Caco-2 (cell line): ENCODE measurements at regions not wholly inside any gene's neighbourhood (a gene's known extent, or its start where the extent isn't known, plus 50 kb on each side); places are given as distances from the start of the nearest gene placed in this dataset.

Experiments
- BruUV-seq: library from RNA; stranded (reverse); fragments of 400-500 nt; replicated peaks from 2 replicates; lab custom pipeline; 2021; lab: Mats Ljungman, UMichigan
- CTCF ChIA-PET: fragments of 300-600 bp; sonication (Branson Sonifier 250); formaldehyde crosslinking; loops from one replicate; lab custom pipeline; 2022; ENCODE audit warnings: antibody characterized with exemption; lab: Charles Lee
- POLR2A ChIA-PET: fragments of 300-600 bp; sonication (Branson Sonifier 250); formaldehyde crosslinking; loops from one replicate; lab custom pipeline; 2022; ENCODE audit warnings: antibody characterized with exemption; lab: Charles Lee
- DNase-seq, 2 experiments: peaks; one replicate each; pipeline versions ENCODE4 v3.0.0 to v3.0.0-alpha.2; 2020 to 2022
- H3K27me3 ChIP-seq: replicated peaks from 2 replicates; pipeline ENCODE4 v1.6.0; 2011; ENCODE audit warnings: low read length; ENCODE audit not compliant: control insufficient read depth, insufficient read depth
- H3K36me3 ChIP-seq: 2 replicates; pipeline ENCODE4 v1.5.1; 2011; ENCODE audit warnings: low read length; ENCODE audit not compliant: control insufficient read depth, insufficient read depth
- H3K4me1 ChIP-seq: fragments of 250-450 bp; sonication (Bioruptor Pico); 2 replicates; pipeline ENCODE4 v1.5.1; 2020; ENCODE audit warnings: mild to moderate bottlenecking
- H3K4me3 ChIP-seq: 2 replicates; pipeline ENCODE4 v1.5.1; 2011; ENCODE audit warnings: low read depth, mild to moderate bottlenecking, control low read depth, low read length
- H3K9me3 ChIP-seq: fragments of 250-450 bp; sonication (Bioruptor Pico); 2 replicates; pipeline ENCODE4 v1.5.1; 2020; ENCODE audit warnings: mild to moderate bottlenecking, moderate library complexity
- H3K27ac Mint-ChIP-seq: one replicate; pipeline ENCODE4 v1.8.0; 2022; ENCODE audit warnings: mixed read lengths; ENCODE audit not compliant: unreplicated experiment
- H3K27me3 Mint-ChIP-seq: one replicate; pipeline ENCODE4 v1.8.0; 2022; ENCODE audit warnings: mixed read lengths; ENCODE audit not compliant: insufficient read depth, unreplicated experiment
- H3K36me3 Mint-ChIP-seq: one replicate; pipeline ENCODE4 v1.8.0; 2022; ENCODE audit warnings: mild to moderate bottlenecking, mixed read lengths; ENCODE audit not compliant: insufficient read depth, unreplicated experiment
- H3K4me1 Mint-ChIP-seq: one replicate; pipeline ENCODE4 v1.8.0; 2022; ENCODE audit warnings: low read depth, mixed read lengths; ENCODE audit not compliant: unreplicated experiment
- H3K4me3 Mint-ChIP-seq: one replicate; pipeline ENCODE4 v1.8.0; 2022; ENCODE audit warnings: mild to moderate bottlenecking, moderate library complexity, mixed read lengths; ENCODE audit not compliant: unreplicated experiment
- H3K9me3 Mint-ChIP-seq: one replicate; pipeline ENCODE4 v1.8.0; 2022; ENCODE audit warnings: mixed read lengths; ENCODE audit not compliant: unreplicated experiment
- CTCF ChIP-seq, 2 experiments: fragments of 200-600 bp in 1 of 2; IDR thresholded peaks; 1 replicate in 1 of 2; 2 replicates in 1 of 2; pipeline versions ENCODE4 v1.5.1 to v1.8.0; 2011 to 2022; ENCODE audit warnings: antibody characterized with exemption in 1 of 2, control low read depth in 1 of 2, inconsistent platforms in 1 of 2, low read depth in 1 of 2, low read length in 1 of 2, mild to moderate bottlenecking in 1 of 2, moderate library complexity in 1 of 2; ENCODE audit not compliant: insufficient read depth in 1 of 2, severe bottlenecking in 1 of 2, unreplicated experiment in 1 of 2
- intact Hi-C: fragments of 100-400 bp; cut with micrococcal nuclease; formaldehyde crosslinking; loops from one replicate; pipeline ENCODE4 v1.10.0; 2022; ENCODE audit not compliant: unreplicated experiment

GRCh38 chr10:118955531-118955930 is 74.0 kb upstream of the NANOS1 start:
- peaks cover 3% of the 10 kb centered on the region for H3K27me3 Mint-ChIP-seq
- H3K9me3 Mint-ChIP-seq = no peaks in the 10 kb centered on the region
- DNase-seq = no peak
- no TSS peak for BruUV-seq
- H3K4me1 Mint-ChIP-seq = no peaks in the 10 kb centered on the region
- Histone ChIP-seq H3K36me3 (no peaks in the 10 kb centered on the region), H3K9me3 (no peaks in the 10 kb centered on the region), H3K4me3 (no peak overlapping the region), H3K27me3 (no peaks in the 10 kb centered on the region), H3K4me1 (peaks cover 9% of the 10 kb centered on the region)
- ChIA-PET POLR2A (no interaction called here), CTCF (no interaction called here)
- TF ChIP-seq CTCF (IDR thresholded peaks at IDR 0.05; ENCODE audit: insufficient read depth in 1 of 2, low read depth in 1 of 2, low read length in 1 of 2, severe bottlenecking in 1 of 2, unreplicated experiment in 1 of 2) = no peak
- intact Hi-C loops = no loop called here
- H3K27ac Mint-ChIP-seq = no peak overlapping the region
- H3K4me3 Mint-ChIP-seq = no peak overlapping the region
- no peaks in the 10 kb centered on the region for H3K36me3 Mint-ChIP-seq

GRCh38 chr10:118955951-118956801 is 73.3 kb upstream of the NANOS1 start:
- CTCF ChIA-PET = no interaction called here
- Mint-ChIP-seq H3K4me1 (no peaks in the 10 kb centered on the region), H3K9me3 (no peaks in the 10 kb centered on the region), H3K27ac (no peak overlapping the region), H3K36me3 (no peaks in the 10 kb centered on the region), H3K4me3 (no peak overlapping the region), H3K27me3 (peaks cover 3% of the 10 kb centered on the region)
- Histone ChIP-seq H3K36me3 (no peaks in the 10 kb centered on the region), H3K4me3 (no peak overlapping the region), H3K4me1 (peaks cover 9% of the 10 kb centered on the region), H3K27me3 (no peaks in the 10 kb centered on the region), H3K9me3 (no peaks in the 10 kb centered on the region)
- POLR2A ChIA-PET = no interaction called here
- DNase-seq = no peak
- no peak for TF ChIP-seq CTCF (IDR thresholded peaks at IDR 0.05; ENCODE audit: insufficient read depth in 1 of 2, low read depth in 1 of 2, low read length in 1 of 2, severe bottlenecking in 1 of 2, unreplicated experiment in 1 of 2)
- no TSS peak for BruUV-seq
- intact Hi-C loops = no loop called here

- peaks cover 4% of the 10 kb centered on the region for H3K4me1 Mint-ChIP-seq
- POLR2A ChIA-PET = no interaction called here
- no peak for DNase-seq
- TF ChIP-seq CTCF (IDR thresholded peaks at IDR 0.05; ENCODE audit: insufficient read depth in 1 of 2, low read depth in 1 of 2, low read length in 1 of 2, severe bottlenecking in 1 of 2, unreplicated experiment in 1 of 2) = no peak
- no peak overlapping the region for H3K4me3 ChIP-seq
- CTCF ChIA-PET = no interaction called here
- H3K27me3 Mint-ChIP-seq = peaks cover 3% of the 10 kb centered on the region
- H3K4me3 Mint-ChIP-seq = no peak overlapping the region
- H3K9me3 Mint-ChIP-seq = no peaks in the 10 kb centered on the region
- H3K36me3 Mint-ChIP-seq = no peaks in the 10 kb centered on the region
- H3K36me3 ChIP-seq = no peaks in the 10 kb centered on the region
- no TSS peak for BruUV-seq
- H3K27me3 ChIP-seq = no peaks in the 10 kb centered on the region
- intact Hi-C loops = no loop called here
- no peak overlapping the region for H3K27ac Mint-ChIP-seq
- peaks cover 13% of the 10 kb centered on the region for H3K4me1 ChIP-seq
- no peaks in the 10 kb centered on the region for H3K9me3 ChIP-seq
Measured at GRCh38 chr10:118956802-118957442, 72.6 kb upstream of the NANOS1 start.
